Neural crest cell (in vitro differentiated cells): ENCODE measurements at regions not wholly inside any gene's neighbourhood (a gene's known extent, or its start where the extent isn't known, plus 50 kb on each side); places are given as distances from the start of the nearest gene placed in this dataset.

ENCODE experiments used
- DNase-seq: peaks from one replicate; pipeline ENCODE4 v3.0.0; 2021; ENCODE audit warnings: low read depth, mixed read lengths, low spot score
- H3K27ac Mint-ChIP-seq: one replicate; pipeline ENCODE4 v1.8.0; 2021; ENCODE audit warnings: mild to moderate bottlenecking, mixed read lengths; ENCODE audit not compliant: unreplicated experiment
- H3K27me3 Mint-ChIP-seq: 2 replicates; pipeline ENCODE4 v1.8.0; 2021; ENCODE audit warnings: low read depth, mild to moderate bottlenecking, mixed read lengths
- H3K36me3 Mint-ChIP-seq: 2 replicates; pipeline ENCODE4 v1.8.0; 2021; ENCODE audit warnings: low read depth, mild to moderate bottlenecking, mixed read lengths
- H3K4me1 Mint-ChIP-seq: 2 replicates; pipeline ENCODE4 v1.8.0; 2021; ENCODE audit warnings: mixed read lengths
- H3K4me3 Mint-ChIP-seq: one replicate; pipeline ENCODE4 v1.8.0; 2021; ENCODE audit warnings: mild to moderate bottlenecking, mixed read lengths
- H3K9me3 Mint-ChIP-seq: 2 replicates; pipeline ENCODE4 v1.8.0; 2021; ENCODE audit warnings: mixed read lengths
- TF ChIP-seq, protein P1 (sequence below): fragments of 200-600 bp; sonication (generic); conservative IDR thresholded peaks from 2 replicates; pipeline ENCODE4 v1.5.0; 2021; ENCODE audit warnings: antibody characterized with exemption, mild to moderate bottlenecking

DNA sequence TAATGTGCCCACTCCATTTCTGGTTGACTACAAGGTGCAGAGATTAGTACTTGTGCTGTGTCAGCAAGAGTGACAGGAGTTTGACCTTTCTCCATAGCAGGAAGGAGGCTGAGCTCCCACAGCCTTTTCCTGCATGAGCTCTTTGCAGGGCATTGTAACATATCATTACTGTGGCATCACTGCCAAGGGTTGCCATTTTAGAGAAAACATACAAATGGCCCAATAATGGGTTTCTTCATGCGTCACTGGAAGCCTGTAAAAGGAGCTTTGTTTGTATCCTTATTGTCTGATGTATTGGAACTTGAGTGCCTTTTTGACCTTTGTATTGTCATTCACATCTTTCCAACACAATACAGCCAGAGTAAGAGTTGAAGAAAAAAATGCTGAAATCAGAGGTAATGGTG lies 323.0 kb upstream of the CDIN1 start:
- Mint-ChIP-seq H3K9me3 (peaks cover 4% of the 10 kb centered on the region), H3K4me3 (peak overlapping the region; percentile 1), H3K27ac (peak overlapping the region; percentile 46), H3K27me3 (no peaks in the 10 kb centered on the region), H3K4me1 (peaks cover 14% of the 10 kb centered on the region), H3K36me3 (peaks cover 9% of the 10 kb centered on the region)
- peak; percentile 2 for DNase-seq
- TF ChIP-seq, protein P1, sequence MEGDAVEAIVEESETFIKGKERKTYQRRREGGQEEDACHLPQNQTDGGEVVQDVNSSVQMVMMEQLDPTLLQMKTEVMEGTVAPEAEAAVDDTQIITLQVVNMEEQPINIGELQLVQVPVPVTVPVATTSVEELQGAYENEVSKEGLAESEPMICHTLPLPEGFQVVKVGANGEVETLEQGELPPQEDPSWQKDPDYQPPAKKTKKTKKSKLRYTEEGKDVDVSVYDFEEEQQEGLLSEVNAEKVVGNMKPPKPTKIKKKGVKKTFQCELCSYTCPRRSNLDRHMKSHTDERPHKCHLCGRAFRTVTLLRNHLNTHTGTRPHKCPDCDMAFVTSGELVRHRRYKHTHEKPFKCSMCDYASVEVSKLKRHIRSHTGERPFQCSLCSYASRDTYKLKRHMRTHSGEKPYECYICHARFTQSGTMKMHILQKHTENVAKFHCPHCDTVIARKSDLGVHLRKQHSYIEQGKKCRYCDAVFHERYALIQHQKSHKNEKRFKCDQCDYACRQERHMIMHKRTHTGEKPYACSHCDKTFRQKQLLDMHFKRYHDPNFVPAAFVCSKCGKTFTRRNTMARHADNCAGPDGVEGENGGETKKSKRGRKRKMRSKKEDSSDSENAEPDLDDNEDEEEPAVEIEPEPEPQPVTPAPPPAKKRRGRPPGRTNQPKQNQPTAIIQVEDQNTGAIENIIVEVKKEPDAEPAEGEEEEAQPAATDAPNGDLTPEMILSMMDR, result no peak

DNA sequence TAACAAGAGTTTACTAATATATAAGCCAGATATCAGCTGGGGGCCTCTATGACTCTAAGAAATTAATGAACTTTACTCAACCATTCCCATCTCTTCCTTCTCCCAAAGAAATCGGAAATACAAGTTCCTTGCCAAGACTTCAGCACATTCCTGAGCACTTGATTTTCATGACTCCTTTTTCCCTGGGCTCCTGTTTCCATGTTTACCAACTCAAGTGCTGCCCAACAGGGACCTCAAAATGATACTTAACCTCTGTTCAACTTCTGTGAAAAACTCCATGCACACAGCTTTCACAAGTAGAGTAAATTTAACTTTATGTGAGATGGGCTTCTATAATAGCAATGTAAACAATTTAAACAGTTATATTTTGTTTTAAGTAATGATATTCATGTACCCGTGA lies 315.8 kb upstream of the CDIN1 start:
- H3K27ac Mint-ChIP-seq, result no peak overlapping the region
- DNase-seq, result no peak
- H3K4me3 Mint-ChIP-seq, result no peak overlapping the region
- no peaks in the 10 kb centered on the region for H3K36me3 Mint-ChIP-seq
- TF ChIP-seq, protein P1, result no peak
- peaks cover 3% of the 10 kb centered on the region for H3K27me3 Mint-ChIP-seq
- H3K4me1 Mint-ChIP-seq, result peaks cover 3% of the 10 kb centered on the region
- peaks cover 4% of the 10 kb centered on the region for H3K9me3 Mint-ChIP-seq

DNA sequence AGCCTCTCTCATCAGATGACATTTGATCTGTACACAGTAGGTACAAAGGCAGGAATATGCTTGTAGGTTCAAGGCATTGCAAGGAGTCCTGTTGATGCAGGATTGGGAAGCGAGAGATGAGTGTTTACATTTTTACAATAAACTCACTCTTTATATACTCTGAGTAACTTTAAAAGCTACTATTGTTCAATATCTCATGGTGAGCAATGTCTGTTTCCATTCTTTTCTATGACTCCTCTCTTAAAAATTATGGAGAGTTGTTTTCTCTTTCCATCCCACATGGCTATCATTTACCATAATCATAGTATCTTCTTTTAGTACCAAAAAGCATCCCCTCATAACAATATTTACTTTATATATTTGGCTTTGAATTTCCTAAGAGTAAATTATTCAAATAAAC lies 314.0 kb upstream of the CDIN1 start:
- H3K9me3 Mint-ChIP-seq, result peaks cover 4% of the 10 kb centered on the region
- H3K27me3 Mint-ChIP-seq, result peaks cover 5% of the 10 kb centered on the region
- H3K27ac Mint-ChIP-seq, result no peak overlapping the region
- peaks cover 4% of the 10 kb centered on the region for H3K4me1 Mint-ChIP-seq
- H3K4me3 Mint-ChIP-seq, result no peak overlapping the region
- TF ChIP-seq, protein P1, result no peak
- H3K36me3 Mint-ChIP-seq, result no peaks in the 10 kb centered on the region
- DNase-seq, result no peak

DNA sequence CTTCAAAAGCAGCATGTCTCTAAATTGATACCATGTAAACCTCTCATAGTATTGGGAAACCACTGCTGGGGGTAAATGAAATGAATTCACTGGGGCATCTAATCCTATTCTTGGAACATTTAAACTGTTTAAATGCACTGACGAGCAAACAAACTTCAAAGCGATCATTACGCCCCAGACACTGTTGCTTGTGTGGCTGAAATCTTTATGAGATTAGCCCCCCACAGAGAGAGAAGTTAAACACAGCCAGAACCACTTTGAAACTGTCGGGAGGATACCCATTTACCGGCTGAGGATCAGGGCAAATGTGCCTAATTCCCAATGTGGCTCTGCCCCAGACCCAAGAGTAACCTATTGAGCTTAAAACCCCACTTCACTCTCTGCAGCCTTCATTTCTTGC lies 308.4 kb upstream of the CDIN1 start:
- TF ChIP-seq, protein P1, result no peak
- Mint-ChIP-seq H3K27ac (no peak overlapping the region), H3K36me3 (peaks cover 2% of the 10 kb centered on the region), H3K4me1 (peaks cover 13% of the 10 kb centered on the region), H3K4me3 (no peak overlapping the region), H3K9me3 (peaks cover 5% of the 10 kb centered on the region), H3K27me3 (peaks cover 19% of the 10 kb centered on the region)
- DNase-seq, result no peak

DNA sequence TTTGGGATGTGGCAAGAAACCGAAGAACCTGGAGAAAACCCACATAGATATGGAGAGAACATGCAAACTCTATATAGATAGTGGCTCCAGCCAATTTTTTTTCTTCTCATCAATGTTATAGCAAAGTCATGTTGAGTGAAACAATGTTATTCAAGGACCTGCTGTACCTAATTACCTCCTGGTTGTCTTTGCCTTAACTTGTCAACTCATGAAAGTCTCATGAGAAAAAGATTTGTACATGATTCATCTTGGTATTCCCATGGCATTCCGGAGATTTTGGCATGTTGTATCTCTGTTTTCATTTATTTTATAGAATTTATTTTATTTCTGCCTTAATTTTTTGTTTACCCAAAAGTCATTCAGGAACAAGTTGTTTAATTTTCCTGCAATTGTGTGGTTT lies 303.8 kb upstream of the CDIN1 start:
- H3K4me3 Mint-ChIP-seq, result no peak overlapping the region
- peaks cover 14% of the 10 kb centered on the region for H3K27me3 Mint-ChIP-seq

More for the DNA sequence above, 303.8 kb upstream of the CDIN1 start:
- no peak for DNase-seq
- H3K27ac Mint-ChIP-seq, result no peak overlapping the region
- H3K9me3 Mint-ChIP-seq, result peaks cover 18% of the 10 kb centered on the region
- TF ChIP-seq, protein P1, result no peak
- peaks cover 9% of the 10 kb centered on the region for H3K4me1 Mint-ChIP-seq
- H3K36me3 Mint-ChIP-seq, result peaks cover 6% of the 10 kb centered on the region
